ENCODE measurements at regions not wholly inside any gene's neighbourhood (a gene's known extent, or its start where the extent isn't known, plus 50 kb on each side); places are given as distances from the start of the nearest gene placed in this dataset.

- SMC1A ChIA-PET (ENCODE audit: uncharacterized antibody, unreplicated experiment), result interaction anchor here (0.6 kb wide), 1 partner anchor 101 kb away, joined by 3 read pairs; no protein-coding TSS in a partner anchor
- no peak for FAIRE-seq
- peaks cover 10% of the 10 kb centered on the region for H3K9me3 ChIP-seq (replicated peaks; ENCODE audit: control insufficient read depth, insufficient read depth, low read length)
- no peak for ATAC-seq
- POLR2A ChIA-PET, result no interaction called here
- H3K9ac ChIP-seq (ENCODE audit: control insufficient read depth, insufficient read depth, low read length), result no peak overlapping the region
- intact Hi-C loops (cut with micrococcal nuclease; ENCODE audit: unreplicated experiment), result no loop called here
- WGBS (ENCODE audit: insufficient coverage, insufficient replicate concordance, low lambda C conversion rate, missing lambda C conversion rate), result 51% methylated on average over 6 of the region's 6 CpGs
- no peaks in the 10 kb centered on the region for H4K20me1 ChIP-seq (ENCODE audit: control insufficient read depth, insufficient read depth)
- BruUV-seq (replicated peaks), result no TSS peak
- no peak overlapping the region for H3K27ac ChIP-seq (ENCODE audit: control insufficient read depth, insufficient read depth)
- no peak overlapping the region for H3K4me2 ChIP-seq (ENCODE audit: control insufficient read depth, insufficient read depth)
- no peaks in the 10 kb centered on the region; the same call in 1 of the 2 replicates for H3K4me1 ChIP-seq (ENCODE audit: control insufficient read depth, insufficient read depth, low read length)
- no peaks in the 10 kb centered on the region for H3K27me3 ChIP-seq (replicated peaks in 1 of 2; ENCODE audit: control insufficient read depth in 2 of 2, insufficient read depth in 2 of 2, low read length in 1 of 2)
- H2AFZ ChIP-seq (ENCODE audit: control insufficient read depth, low read depth, low read length), result no peak overlapping the region
- CTCF ChIA-PET, result interaction anchor here (0.6 kb wide), 1 partner anchor 249 kb away, joined by 3 read pairs; no protein-coding TSS in a partner anchor
- RAD21 ChIA-PET (ENCODE audit: unreplicated experiment), result no interaction called here
- DNase-seq (ENCODE audit: low read depth, low spot score), result no peak
- no peak for TF ChIP-seq MYC (IDR thresholded peaks at IDR 0.05; ENCODE audit: insufficient read depth, insufficient read length, insufficient replicate concordance, low read length, severe bottlenecking)
- TF ChIP-seq ZZZ3 (IDR thresholded peaks at IDR 0.05; ENCODE audit: control insufficient read depth, insufficient read length, low read depth), result no peak
- no peak for TF ChIP-seq CUX1 (IDR thresholded peaks at IDR 0.05; ENCODE audit: insufficient replicate concordance, low read depth, low read length)
- no peak for TF ChIP-seq PRDM15 (CRISPR knock-in tag; IDR thresholded peaks at IDR 0.05)
- no peak for TF ChIP-seq CREB1 (IDR thresholded peaks at IDR 0.05; ENCODE audit: low read depth)
- no peak for TF ChIP-seq USF1 (IDR thresholded peaks at IDR 0.05; ENCODE audit: borderline replicate concordance, extremely low read length, insufficient read depth, low read depth, low read length)
- no peak for TF ChIP-seq FOS (IDR thresholded peaks at IDR 0.05; ENCODE audit: borderline replicate concordance, extremely low read depth, insufficient read length)
- TF ChIP-seq SMC3 (IDR thresholded peaks at IDR 0.05; ENCODE audit: borderline replicate concordance, low read length), result no peak
- no peak for TF ChIP-seq ZSCAN29 (IDR thresholded peaks at IDR 0.05)
- TF ChIP-seq YY1 (IDR thresholded peaks at IDR 0.05; ENCODE audit: low read depth, low read length), result no peak
- TF ChIP-seq LARP7 (IDR thresholded peaks at IDR 0.05), result no peak
- in situ Hi-C loops (cut with MboI), result no loop called here
- H3K79me2 ChIP-seq (ENCODE audit: control insufficient read depth, insufficient read depth, low read length), result no peaks in the 10 kb centered on the region
- H3K36me3 ChIP-seq (ENCODE audit: control insufficient read depth in 2 of 2, insufficient read depth in 2 of 2, low read length in 1 of 2), result no peaks in the 10 kb centered on the region
- H3K4me3 ChIP-seq, result no peak overlapping the region
These were observed 137.9 kb upstream of the EXOC2 start for GRCh38 chr6:830667-831327.

All from GM12878 (cell line).